ENCODE measurements at regions not wholly inside any gene's neighbourhood (a gene's known extent, or its start where the extent isn't known, plus 50 kb on each side); places are given as distances from the start of the nearest gene placed in this dataset.

GRCh38 chr12:5247144-5247543 is 184.8 kb upstream of the NTF3 start:
- Mint-ChIP-seq H3K4me3 (no peak overlapping the region), H3K27me3 (no peaks in the 10 kb centered on the region), H3K27ac (no peak overlapping the region), H3K36me3 (ENCODE audit: low read depth) (no peaks in the 10 kb centered on the region), H3K4me1 (no peaks in the 10 kb centered on the region), H3K9me3 (no peaks in the 10 kb centered on the region)
- DNase-seq (no peak), ATAC-seq (ENCODE audit: low read depth) (no peak)
- TF ChIP-seq CTCF (IDR thresholded peaks at IDR 0.05), result no peak
- ChIA-PET CTCF (no interaction called here), POLR2A (no interaction called here)
- intact Hi-C loops (cut with micrococcal nuclease), result no loop called here

DNA sequence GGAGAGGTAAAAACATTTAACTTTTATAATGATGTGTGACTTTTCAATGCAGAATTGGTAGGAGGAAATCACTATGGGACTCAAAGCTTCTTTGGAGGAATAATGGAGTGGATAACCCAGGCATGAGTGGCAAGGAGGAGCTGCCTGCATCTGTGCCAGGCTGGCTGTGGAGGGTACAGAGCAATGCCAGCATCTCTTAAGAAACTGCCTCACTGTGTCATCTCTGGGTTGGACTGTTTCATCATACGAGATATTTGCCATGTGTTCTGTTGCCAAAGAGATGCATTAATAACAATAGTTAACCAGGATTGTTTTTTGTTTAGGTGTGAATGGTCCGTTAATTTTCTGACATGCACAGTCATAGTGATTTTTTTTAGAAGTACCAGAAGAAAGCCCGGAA is 183.7 kb upstream of the NTF3 start:
- DNase-seq, result no peak
- ATAC-seq (ENCODE audit: low read depth), result no peak
- no peaks in the 10 kb centered on the region for H3K9me3 Mint-ChIP-seq
- H3K4me1 Mint-ChIP-seq, result no peaks in the 10 kb centered on the region
- intact Hi-C loops (cut with micrococcal nuclease), result no loop called here
- no peak overlapping the region for H3K27ac Mint-ChIP-seq
- no peak overlapping the region for H3K4me3 Mint-ChIP-seq
- no peaks in the 10 kb centered on the region for H3K27me3 Mint-ChIP-seq
- ChIA-PET CTCF (no interaction called here), POLR2A (no interaction called here)
- no peaks in the 10 kb centered on the region for H3K36me3 Mint-ChIP-seq (ENCODE audit: low read depth)
- no peak for TF ChIP-seq CTCF (IDR thresholded peaks at IDR 0.05)

DNA sequence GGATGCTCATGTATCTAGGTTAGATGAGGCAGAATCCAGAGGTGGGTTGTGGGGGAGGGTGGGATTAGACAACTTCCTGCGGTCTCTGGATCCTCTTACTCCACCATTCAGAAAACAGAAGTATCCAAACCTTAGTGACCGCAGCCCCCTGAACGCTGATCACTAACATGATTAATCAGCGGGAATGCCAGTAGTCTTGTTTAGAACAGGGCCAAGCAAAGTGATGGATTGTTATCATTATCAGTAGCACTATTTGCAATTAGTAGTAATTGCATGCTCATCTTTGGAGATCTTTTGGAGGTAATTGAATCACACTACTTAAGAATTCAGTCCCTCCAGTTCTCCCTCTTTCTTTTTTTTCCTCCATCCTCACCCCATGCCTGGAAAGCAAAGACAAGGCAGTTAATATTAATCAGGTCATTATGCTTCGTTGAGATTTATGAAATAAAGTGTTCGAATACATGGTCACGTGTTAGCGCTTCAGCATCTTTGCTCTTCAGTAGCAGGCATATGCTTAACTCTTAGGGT is 182.8 kb upstream of the NTF3 start:
- Mint-ChIP-seq H3K27ac (no peak overlapping the region), H3K4me3 (no peak overlapping the region), H3K4me1 (no peaks in the 10 kb centered on the region), H3K36me3 (ENCODE audit: low read depth) (no peaks in the 10 kb centered on the region), H3K9me3 (no peaks in the 10 kb centered on the region), H3K27me3 (no peaks in the 10 kb centered on the region)
- intact Hi-C loops (cut with micrococcal nuclease), result no loop called here
- CTCF ChIA-PET, result no interaction called here
- POLR2A ChIA-PET, result no interaction called here
- ATAC-seq (ENCODE audit: low read depth), result no peak
- no peak for DNase-seq
- TF ChIP-seq CTCF (IDR thresholded peaks at IDR 0.05), result no peak

DNA sequence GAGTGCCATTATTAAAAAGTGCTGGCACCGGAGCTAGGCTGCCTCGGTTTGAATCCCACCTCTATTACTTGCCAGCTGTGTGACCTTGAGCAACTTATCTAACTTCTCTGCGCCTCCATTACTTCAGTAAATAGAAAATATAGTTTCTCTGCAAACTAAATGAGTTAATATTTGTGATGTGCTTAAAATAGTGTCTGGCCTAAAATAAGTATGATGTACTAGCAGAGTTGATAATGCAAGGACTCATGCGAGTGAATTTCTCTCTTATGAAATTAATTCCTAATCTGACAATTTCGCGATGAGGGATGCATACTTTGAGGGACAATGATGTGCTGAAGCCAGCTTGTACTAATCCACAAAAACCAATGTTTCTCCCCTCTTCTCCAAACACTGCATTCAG is 180.8 kb upstream of the NTF3 start:
- Mint-ChIP-seq H3K4me3 (no peak overlapping the region), H3K9me3 (no peaks in the 10 kb centered on the region), H3K27ac (no peak overlapping the region), H3K4me1 (no peaks in the 10 kb centered on the region), H3K27me3 (no peaks in the 10 kb centered on the region), H3K36me3 (ENCODE audit: low read depth) (no peaks in the 10 kb centered on the region)
- TF ChIP-seq CTCF (IDR thresholded peaks at IDR 0.05), result no peak
- ATAC-seq (ENCODE audit: low read depth) (no peak), DNase-seq (no peak)
- CTCF ChIA-PET, result no interaction called here
- POLR2A ChIA-PET, result no interaction called here
- intact Hi-C loops (cut with micrococcal nuclease), result no loop called here

DNA sequence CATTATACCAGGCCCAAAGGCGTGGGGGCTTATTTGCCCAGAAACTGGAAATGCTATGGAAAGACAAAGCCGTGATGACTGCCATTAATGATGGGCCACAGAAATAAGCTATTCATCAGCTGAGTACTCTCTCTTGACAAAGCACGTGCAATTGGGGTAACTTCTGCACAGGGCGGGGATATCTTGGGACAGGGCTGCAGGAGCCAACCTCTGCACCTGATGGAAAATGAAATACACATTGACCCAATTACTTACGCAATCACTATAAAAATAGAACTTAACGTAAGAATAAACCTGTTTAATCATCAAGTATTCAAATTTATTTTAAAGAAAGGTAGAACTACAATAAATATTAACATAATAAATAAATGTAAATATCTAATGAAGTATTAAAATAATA is 180.1 kb upstream of the NTF3 start:
- ChIA-PET CTCF (no interaction called here), POLR2A (no interaction called here)
- Mint-ChIP-seq H3K27ac (no peak overlapping the region), H3K4me1 (no peaks in the 10 kb centered on the region), H3K36me3 (ENCODE audit: low read depth) (no peaks in the 10 kb centered on the region), H3K9me3 (no peaks in the 10 kb centered on the region), H3K27me3 (no peaks in the 10 kb centered on the region), H3K4me3 (no peak overlapping the region)
- TF ChIP-seq CTCF (IDR thresholded peaks at IDR 0.05), result no peak
- no peak for DNase-seq
- ATAC-seq (ENCODE audit: low read depth), result no peak
- intact Hi-C loops (cut with micrococcal nuclease), result no loop called here

Measured in activated B cell treated with CpG ODN at 0.5 μM for 24 hours (primary cell).